K562 (cell line): ENCODE measurements at regions not wholly inside any gene's neighbourhood (a gene's known extent, or its start where the extent isn't known, plus 50 kb on each side); places are given as distances from the start of the nearest gene placed in this dataset.

Experiments used
- AFF4 ChIP-seq: sonication (generic); formaldehyde crosslinking; IDR thresholded peaks from 2 replicates; pipeline ENCODE4 v1.8.0; 2023; ENCODE audit warnings: mild to moderate bottlenecking, missing genetic modification reagents
- BRD4 ChIP-seq: fragments of 200-600 bp; sonication (generic); IDR thresholded peaks from 2 replicates; pipeline ENCODE4 v1.6.1; 2017; ENCODE audit warnings: inconsistent platforms
- CTCF ChIP-seq, 3 experiments: IDR thresholded peaks in 2 of 3; conservative IDR thresholded peaks in 1 of 3; 2 replicates each; pipeline ENCODE4 v1.5.1; 2011 to 2012; ENCODE audit warnings: low read length in 3 of 3, mild to moderate bottlenecking in 3 of 3, control low read depth in 2 of 3, improper control_type of control experiment in 1 of 3, inconsistent platforms in 1 of 3, low read depth in 1 of 3, mixed read lengths in 1 of 3, moderate library complexity in 1 of 3; ENCODE audit not compliant: insufficient read depth in 2 of 3
- E2F6 ChIP-seq, 2 experiments: IDR thresholded peaks; 2 replicates each; pipeline ENCODE4 v1.6.1; 2011; ENCODE audit warnings: borderline replicate concordance in 1 of 2, control low read depth in 1 of 2, low read depth in 1 of 2, low read length in 1 of 2, mild to moderate bottlenecking in 1 of 2, mixed read lengths in 1 of 2, moderate library complexity in 1 of 2; ENCODE audit not compliant: insufficient read depth in 1 of 2, insufficient read length in 1 of 2, poor library complexity in 1 of 2, severe bottlenecking in 1 of 2; ENCODE audit errors: extremely low read depth in 1 of 2
- FOXA1 ChIP-seq: fragments of 450-650 bp; IDR thresholded peaks from 2 replicates; pipeline ENCODE4 v1.6.1; 2016; ENCODE audit warnings: mild to moderate bottlenecking, borderline replicate concordance
- HDGF ChIP-seq: fragments of 450-650 bp; IDR thresholded peaks from 2 replicates; pipeline ENCODE4 v1.6.1; 2016
- HMG20B ChIP-seq: fragments of 250-450 bp; sonication (Bioruptor Pico); IDR thresholded peaks from 2 replicates; pipeline ENCODE4 v1.5.0; 2021; ENCODE audit warnings: mild to moderate bottlenecking
- KAT8 ChIP-seq: fragments of 450-650 bp; IDR thresholded peaks from 2 replicates; pipeline ENCODE4 v1.6.1; 2016; ENCODE audit warnings: low read depth, mild to moderate bottlenecking
- KLF6 ChIP-seq: fragments of 250-450 bp; sonication (Bioruptor Pico); IDR thresholded peaks from 2 replicates; pipeline ENCODE4 v1.4.0; 2020; ENCODE audit warnings: mild to moderate bottlenecking, moderate library complexity, borderline replicate concordance
- POLR2A ChIP-seq: fragments of 450-650 bp; conservative IDR thresholded peaks from 2 replicates; pipeline ENCODE4 v1.6.1; 2016
- POLR2B ChIP-seq: fragments of 450-650 bp; IDR thresholded peaks from 2 replicates; pipeline ENCODE4 v1.6.1; 2018; ENCODE audit warnings: low read depth; ENCODE audit not compliant: partially characterized antibody
- REST ChIP-seq, 2 experiments: fragments of 450-650 bp; formaldehyde crosslinking in 1 of 2; IDR thresholded peaks; 2 replicates each; pipeline versions ENCODE4 v1.4.0 to v1.6.1; 2014 to 2020; ENCODE audit warnings: mild to moderate bottlenecking in 2 of 2, borderline replicate concordance in 1 of 2, low read depth in 1 of 2
- SP1 ChIP-seq: sonication (generic); formaldehyde crosslinking; IDR thresholded peaks from 2 replicates; pipeline ENCODE4 v1.8.1; 2022; ENCODE audit warnings: mild to moderate bottlenecking, missing genetic modification reagents
- TAL1 ChIP-seq: fragments of 450-650 bp; IDR thresholded peaks from 2 replicates; pipeline ENCODE4 v1.6.1; 2016; ENCODE audit warnings: mild to moderate bottlenecking

- TF ChIP-seq CTCF (IDR thresholded peaks at IDR 0.05 in 2 of 3, conservative IDR thresholded peaks at IDR 0.05 in 1 of 3; ENCODE audit: insufficient read depth in 2 of 3, low read depth in 1 of 3, low read length in 3 of 3) (no peak), FOXA1 (no peak), KAT8 (no peak), HDGF (no peak), TAL1 (no peak), REST (IDR thresholded peaks at IDR 0.05; ENCODE audit: borderline replicate concordance) (no peak), REST (CRISPR knock-in tag; IDR thresholded peaks at IDR 0.05; ENCODE audit: low read depth) (no peak), SP1 (CRISPR knock-in tag) (no peak), AFF4 (CRISPR knock-in tag) (no peak), POLR2A (no peak), BRD4 (no peak), HMG20B (CRISPR knock-in tag) (no peak), KLF6 (no peak), E2F6 (IDR thresholded peaks at IDR 0.05; ENCODE audit: borderline replicate concordance in 1 of 2, extremely low read depth in 1 of 2, insufficient read depth in 1 of 2, insufficient read length in 1 of 2, low read depth in 1 of 2, low read length in 1 of 2, poor library complexity in 1 of 2, severe bottlenecking in 1 of 2) (no peak), POLR2B (no peak)
Measured at GRCh38 chr9:113690055-113690740, 185.9 kb upstream of the ZNF618 start.
